GM23338 (cell line): ENCODE measurements at regions not wholly inside any gene's neighbourhood (a gene's known extent, or its start where the extent isn't known, plus 50 kb on each side); places are given as distances from the start of the nearest gene placed in this dataset.

Experiments used
- ATAC-seq: fragments of 200-7000 bp; cut with Tn5 transposase; 3 replicates; pipeline ENCODE4 v1.9.1; 2020
- DNase-seq: peaks from one replicate; pipeline ENCODE4 v3.0.0-alpha.2; 2015; ENCODE audit warnings: low spot score
- H2AFZ ChIP-seq: fragments of 200-600 bp; sonication (generic); 2 replicates; pipeline ENCODE4 v1.8.0; 2016; ENCODE audit warnings: antibody characterized with exemption, mild to moderate bottlenecking, moderate library complexity
- H3F3A ChIP-seq: fragments of 200-600 bp; sonication (generic); replicated peaks from 2 replicates; pipeline ENCODE4 v1.8.0; 2017; ENCODE audit warnings: antibody characterized with exemption, mixed run types, low read depth
- H3K27ac ChIP-seq: fragments of 200-600 bp; sonication (generic); 2 replicates; pipeline ENCODE4 v1.6.1; 2016; ENCODE audit warnings: low read depth
- H3K27me3 ChIP-seq: fragments of 200-600 bp; sonication (generic); 2 replicates; pipeline ENCODE4 v1.8.0; 2016; ENCODE audit warnings: mild to moderate bottlenecking, mixed run types, moderate library complexity; ENCODE audit not compliant: insufficient read depth
- H3K36me3 ChIP-seq: fragments of 200-600 bp; sonication (generic); 2 replicates; pipeline ENCODE4 v1.8.0; 2016; ENCODE audit warnings: mild to moderate bottlenecking; ENCODE audit not compliant: insufficient read depth
- H3K4me1 ChIP-seq: fragments of 200-600 bp; sonication (generic); 2 replicates; pipeline ENCODE4 v1.8.0; 2016; ENCODE audit warnings: mild to moderate bottlenecking, moderate library complexity; ENCODE audit not compliant: insufficient read depth
- H3K4me2 ChIP-seq: fragments of 200-600 bp; sonication (generic); 2 replicates; pipeline ENCODE4 v1.7.1; 2017; ENCODE audit warnings: mixed run types
- H3K4me3 ChIP-seq: fragments of 200-600 bp; sonication (generic); 2 replicates; pipeline ENCODE4 v1.6.1; 2016; ENCODE audit warnings: mixed run types
- H3K79me2 ChIP-seq: fragments of 200-600 bp; sonication (generic); replicated peaks from 2 replicates; pipeline ENCODE4 v1.8.0; 2017; ENCODE audit warnings: mild to moderate bottlenecking; ENCODE audit not compliant: insufficient read depth
- H3K9me2 ChIP-seq: fragments of 200-600 bp; sonication (generic); 2 replicates; pipeline ENCODE4 v1.8.0; 2017; ENCODE audit not compliant: insufficient read depth
- H4K20me1 ChIP-seq: fragments of 200-600 bp; sonication (generic); replicated peaks from 2 replicates; pipeline ENCODE4 v1.8.0; 2017; ENCODE audit warnings: mild to moderate bottlenecking; ENCODE audit not compliant: insufficient read depth
- H3K27ac Mint-ChIP-seq: 2 replicates; pipeline ENCODE4 v1.8.0; 2020; ENCODE audit warnings: inconsistent platforms, mild to moderate bottlenecking, moderate library complexity, mixed read lengths
- H3K27me3 Mint-ChIP-seq: 3 replicates; pipeline ENCODE4 v1.8.0; 2022; ENCODE audit warnings: low read depth, mild to moderate bottlenecking, moderate library complexity, mixed read lengths, inconsistent platforms; ENCODE audit not compliant: insufficient read depth, poor library complexity
- H3K36me3 Mint-ChIP-seq: 3 replicates; pipeline ENCODE4 v1.8.0; 2021; ENCODE audit warnings: low read depth, mild to moderate bottlenecking, inconsistent platforms, moderate library complexity, mixed read lengths
- H3K4me1 Mint-ChIP-seq: 3 replicates; pipeline ENCODE4 v1.8.0; 2020; ENCODE audit warnings: mild to moderate bottlenecking, inconsistent platforms, mixed read lengths
- H3K4me3 Mint-ChIP-seq: 3 replicates; pipeline ENCODE4 v1.8.0; 2021; ENCODE audit warnings: moderate library complexity, mild to moderate bottlenecking, inconsistent platforms, mixed read lengths
- H3K9me3 Mint-ChIP-seq: 3 replicates; pipeline ENCODE4 v1.8.0; 2020; ENCODE audit warnings: moderate library complexity, mild to moderate bottlenecking, inconsistent platforms, mixed read lengths
- CREB1 ChIP-seq: fragments of 250-450 bp; sonication (Bioruptor Pico); IDR thresholded peaks from 2 replicates; pipeline ENCODE4 v1.5.0; 2020; ENCODE audit warnings: low read depth, mild to moderate bottlenecking, moderate library complexity
- EZH2 ChIP-seq: fragments of 200-600 bp; sonication (generic); IDR thresholded peaks from one replicate; pipeline ENCODE4 v1.8.0; 2017; ENCODE audit warnings: antibody characterized with exemption, mild to moderate bottlenecking, low read depth; ENCODE audit not compliant: unreplicated experiment
- EZH2phosphoT487 ChIP-seq: fragments of 200-600 bp; sonication (generic); IDR thresholded peaks from one replicate; pipeline ENCODE4 v1.8.1; 2018; ENCODE audit warnings: antibody characterized with exemption; ENCODE audit not compliant: unreplicated experiment
- JUNB ChIP-seq: IDR thresholded peaks from one replicate; pipeline ENCODE4 v1.6.1; 2016; ENCODE audit warnings: antibody characterized with exemption; ENCODE audit not compliant: unreplicated experiment
- NANOG ChIP-seq: IDR thresholded peaks from 2 replicates; pipeline ENCODE4 v1.6.1; 2016; ENCODE audit warnings: antibody characterized with exemption, borderline replicate concordance
- REST ChIP-seq: IDR thresholded peaks from one replicate; pipeline ENCODE4 v1.6.1; 2018; ENCODE audit warnings: antibody characterized with exemption; ENCODE audit not compliant: unreplicated experiment
- ZNF331 ChIP-seq: fragments of 250-450 bp; sonication (Bioruptor Pico); IDR thresholded peaks from 2 replicates; pipeline ENCODE4 v1.5.0; 2020; ENCODE audit warnings: low read depth, mild to moderate bottlenecking, moderate library complexity
- TF ChIP-seq, protein P1 (sequence below), 2 experiments: fragments of 200-600 bp in 1 of 2; sonication (generic) in 1 of 2; conservative IDR thresholded peaks; 2 replicates each; pipeline versions ENCODE4 v1.5.1 to v1.6.1; 2016 to 2017; ENCODE audit warnings: antibody characterized with exemption in 2 of 2, low read depth in 2 of 2, mild to moderate bottlenecking in 2 of 2, moderate library complexity in 1 of 2

GRCh38 chr12:84243686-84244085 lies 668.9 kb downstream of the SLC6A15 start:
- DNase-seq (no peak), ATAC-seq (no peak)
- Histone ChIP-seq H3K36me3 (no peaks in the 10 kb centered on the region), H3K4me1 (no peaks in the 10 kb centered on the region), H3K4me2 (no peak overlapping the region), H3F3A (no peaks in the 10 kb centered on the region), H2AFZ (no peak overlapping the region), H3K27me3 (no peaks in the 10 kb centered on the region), H4K20me1 (no peaks in the 10 kb centered on the region), H3K4me3 (no peak overlapping the region), H3K9me2 (no peaks in the 10 kb centered on the region), H3K27ac (no peak overlapping the region), H3K79me2 (no peaks in the 10 kb centered on the region)
- Mint-ChIP-seq H3K36me3 (no peaks in the 10 kb centered on the region), H3K4me1 (no peaks in the 10 kb centered on the region), H3K9me3 (no peaks in the 10 kb centered on the region), H3K27me3 (no peaks in the 10 kb centered on the region), H3K27ac (no peak overlapping the region; the same call in 1 of the 2 replicates), H3K4me3 (no peak overlapping the region)
- TF ChIP-seq CREB1 (CRISPR knock-in tag) (no peak), JUNB (no peak), REST (no peak), NANOG (no peak), ZNF331 (CRISPR knock-in tag) (no peak), EZH2 (no peak), EZH2phosphoT487 (no peak)
- TF ChIP-seq, protein P1, sequence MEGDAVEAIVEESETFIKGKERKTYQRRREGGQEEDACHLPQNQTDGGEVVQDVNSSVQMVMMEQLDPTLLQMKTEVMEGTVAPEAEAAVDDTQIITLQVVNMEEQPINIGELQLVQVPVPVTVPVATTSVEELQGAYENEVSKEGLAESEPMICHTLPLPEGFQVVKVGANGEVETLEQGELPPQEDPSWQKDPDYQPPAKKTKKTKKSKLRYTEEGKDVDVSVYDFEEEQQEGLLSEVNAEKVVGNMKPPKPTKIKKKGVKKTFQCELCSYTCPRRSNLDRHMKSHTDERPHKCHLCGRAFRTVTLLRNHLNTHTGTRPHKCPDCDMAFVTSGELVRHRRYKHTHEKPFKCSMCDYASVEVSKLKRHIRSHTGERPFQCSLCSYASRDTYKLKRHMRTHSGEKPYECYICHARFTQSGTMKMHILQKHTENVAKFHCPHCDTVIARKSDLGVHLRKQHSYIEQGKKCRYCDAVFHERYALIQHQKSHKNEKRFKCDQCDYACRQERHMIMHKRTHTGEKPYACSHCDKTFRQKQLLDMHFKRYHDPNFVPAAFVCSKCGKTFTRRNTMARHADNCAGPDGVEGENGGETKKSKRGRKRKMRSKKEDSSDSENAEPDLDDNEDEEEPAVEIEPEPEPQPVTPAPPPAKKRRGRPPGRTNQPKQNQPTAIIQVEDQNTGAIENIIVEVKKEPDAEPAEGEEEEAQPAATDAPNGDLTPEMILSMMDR (conservative IDR thresholded peaks at IDR 0.05; ENCODE audit: low read depth in 2 of 2): no peak

DNA sequence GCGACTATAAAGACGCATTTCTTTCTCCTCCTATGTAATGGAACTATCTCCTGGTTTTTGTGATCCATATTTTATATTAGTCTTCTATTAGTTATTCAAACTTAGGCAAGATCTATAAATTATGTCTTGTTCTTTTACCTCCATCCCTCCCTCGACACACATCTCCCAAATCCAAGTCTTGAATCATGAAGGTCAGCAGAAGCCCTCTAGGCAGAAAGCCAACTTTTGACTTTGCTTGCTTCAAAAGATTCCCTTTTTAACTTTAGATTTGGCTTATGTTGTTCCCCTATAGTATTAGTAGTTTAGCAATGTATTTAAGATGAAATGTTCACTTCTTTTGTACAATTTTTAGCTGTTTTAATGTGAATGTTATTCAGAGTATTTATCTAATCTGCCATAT lies 689.8 kb downstream of the SLC6A15 start:
- H3K4me3 Mint-ChIP-seq: no peak overlapping the region
- Histone ChIP-seq H3K9me2 (no peaks in the 10 kb centered on the region), H4K20me1 (no peaks in the 10 kb centered on the region), H3K4me2 (no peak overlapping the region), H3K27me3 (no peaks in the 10 kb centered on the region), H3K36me3 (no peaks in the 10 kb centered on the region), H2AFZ (no peak overlapping the region), H3F3A (no peaks in the 10 kb centered on the region), H3K4me1 (no peaks in the 10 kb centered on the region), H3K27ac (no peak overlapping the region), H3K4me3 (no peak overlapping the region), H3K79me2 (no peaks in the 10 kb centered on the region)
- H3K9me3 Mint-ChIP-seq: no peaks in the 10 kb centered on the region
- no peak for ATAC-seq
- no peak for DNase-seq
- H3K36me3 Mint-ChIP-seq: no peaks in the 10 kb centered on the region
- H3K4me1 Mint-ChIP-seq: no peaks in the 10 kb centered on the region
- H3K27me3 Mint-ChIP-seq: no peaks in the 10 kb centered on the region
- no peak for TF ChIP-seq EZH2
- no peak overlapping the region for H3K27ac Mint-ChIP-seq
